ENCODE measurements at regions not wholly inside any gene's neighbourhood (a gene's known extent, or its start where the extent isn't known, plus 50 kb on each side); places are given as distances from the start of the nearest gene placed in this dataset.
"Not testable (repeated sequence)": the region's sequence is repeated elsewhere in the genome, so short reads cannot be mapped to it uniquely, and the experiment has no call there.

DNA sequence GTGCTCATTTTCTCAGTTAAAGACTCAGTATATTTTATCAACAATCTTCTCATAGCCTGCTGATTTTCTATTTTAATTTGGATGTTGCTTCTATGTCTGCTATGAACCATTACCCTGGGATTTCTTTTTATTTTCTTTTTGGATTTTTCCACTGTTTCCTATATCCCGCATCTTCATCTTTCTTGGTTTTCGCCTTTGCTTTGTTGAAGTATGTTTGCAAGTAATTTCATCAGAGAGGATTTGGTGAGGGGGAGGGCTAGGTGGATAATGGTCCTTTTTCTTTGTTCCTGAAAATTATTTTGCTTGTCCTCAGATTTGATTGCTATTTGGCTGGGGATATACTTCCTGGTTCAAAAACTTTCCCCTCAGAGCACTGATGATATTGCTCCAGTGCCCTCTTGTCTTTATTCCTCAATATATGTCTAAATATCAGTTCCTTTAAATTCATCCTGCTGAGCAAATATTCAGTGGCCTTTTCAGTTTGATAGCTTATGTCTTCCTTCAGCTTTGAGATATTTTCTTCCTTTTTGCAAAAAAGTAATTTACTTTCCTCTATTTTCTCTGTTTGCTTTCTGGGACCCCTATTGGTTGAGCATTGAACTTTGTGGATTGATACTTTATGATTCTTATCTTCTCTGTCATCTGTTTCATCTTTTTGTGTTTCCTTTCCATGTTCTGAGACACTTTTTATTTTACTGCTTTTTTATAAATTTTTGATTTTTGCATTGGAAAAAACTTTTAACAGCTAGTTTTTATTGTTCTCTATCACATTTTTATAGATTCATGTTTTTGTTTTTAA is 227.6 kb upstream of the ELL2 start:
- no peak overlapping the region for H3K4me2 ChIP-seq
- H4K20me1 ChIP-seq, result no peaks in the 10 kb centered on the region
- no peak overlapping the region for H3K27ac ChIP-seq
- no peak overlapping the region for H3K4me3 ChIP-seq
- no peaks in the 10 kb centered on the region for H3K27me3 ChIP-seq
- no peaks in the 10 kb centered on the region for H3K4me1 ChIP-seq
- TF ChIP-seq Cebpa-rat (IDR thresholded peaks at IDR 0.05), result no peak
- peaks cover 0 to 16% (median 0%) of the 10 kb centered on the region in 11 experiments; a peak in 4 of 22 replicates for H3K9me3 ChIP-seq (replicated peaks in 1 of 11)
- H3K36me3 ChIP-seq, result no peaks in the 10 kb centered on the region
- no peak overlapping the region for H3K9ac ChIP-seq

GRCh38 chr5:96187309-96188027 is 225.8 kb upstream of the ELL2 start:
- Histone ChIP-seq H3K4me3 (no peak overlapping the region), H3K9me3 (replicated peaks in 1 of 11) (peaks cover 0 to 16% (median 0%) of the 10 kb centered on the region in 11 experiments; a peak in 4 of 22 replicates), H4K20me1 (no peaks in the 10 kb centered on the region), H3K27ac (no peak overlapping the region), H3K4me2 (no peak overlapping the region), H3K9ac (no peak overlapping the region), H3K27me3 (no peaks in the 10 kb centered on the region), H3K4me1 (no peaks in the 10 kb centered on the region), H3K36me3 (no peaks in the 10 kb centered on the region)
- no peak for TF ChIP-seq Cebpa-rat (IDR thresholded peaks at IDR 0.05)

DNA sequence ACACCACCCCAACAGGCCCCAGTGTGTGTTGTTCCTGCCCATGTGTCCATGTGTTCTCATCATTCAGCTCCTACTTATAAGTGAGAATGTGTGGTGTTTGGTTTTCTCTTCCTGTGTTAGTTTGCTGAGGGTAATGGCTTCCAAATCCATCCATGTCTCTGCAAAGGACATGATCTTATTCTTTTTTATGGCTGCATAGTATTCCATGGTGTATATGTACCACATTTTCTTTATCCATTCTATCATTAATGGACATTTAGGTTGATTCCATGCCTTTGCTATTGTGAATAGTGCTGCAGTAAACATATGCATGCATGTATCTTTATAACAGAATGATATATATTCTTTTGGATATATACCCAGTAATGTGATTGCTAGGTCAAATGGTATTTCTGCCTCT is 222.9 kb upstream of the ELL2 start:
- not testable (repeated sequence) for H3K27me3 ChIP-seq, H3K9ac ChIP-seq, H3K27ac ChIP-seq, H3K4me2 ChIP-seq, H3K4me3 ChIP-seq, H3K36me3 ChIP-seq, H4K20me1 ChIP-seq
- Histone ChIP-seq H3K9me3 (replicated peaks in 1 of 11) (peaks cover 0 to 16% (median 0%) of the 10 kb centered on the region in 11 experiments; a peak in 4 of 22 replicates), H3K4me1 (peaks cover 0 to 14% (median 0%) of the 10 kb centered on the region in 10 experiments; a peak in 4 of 20 replicates)

DNA sequence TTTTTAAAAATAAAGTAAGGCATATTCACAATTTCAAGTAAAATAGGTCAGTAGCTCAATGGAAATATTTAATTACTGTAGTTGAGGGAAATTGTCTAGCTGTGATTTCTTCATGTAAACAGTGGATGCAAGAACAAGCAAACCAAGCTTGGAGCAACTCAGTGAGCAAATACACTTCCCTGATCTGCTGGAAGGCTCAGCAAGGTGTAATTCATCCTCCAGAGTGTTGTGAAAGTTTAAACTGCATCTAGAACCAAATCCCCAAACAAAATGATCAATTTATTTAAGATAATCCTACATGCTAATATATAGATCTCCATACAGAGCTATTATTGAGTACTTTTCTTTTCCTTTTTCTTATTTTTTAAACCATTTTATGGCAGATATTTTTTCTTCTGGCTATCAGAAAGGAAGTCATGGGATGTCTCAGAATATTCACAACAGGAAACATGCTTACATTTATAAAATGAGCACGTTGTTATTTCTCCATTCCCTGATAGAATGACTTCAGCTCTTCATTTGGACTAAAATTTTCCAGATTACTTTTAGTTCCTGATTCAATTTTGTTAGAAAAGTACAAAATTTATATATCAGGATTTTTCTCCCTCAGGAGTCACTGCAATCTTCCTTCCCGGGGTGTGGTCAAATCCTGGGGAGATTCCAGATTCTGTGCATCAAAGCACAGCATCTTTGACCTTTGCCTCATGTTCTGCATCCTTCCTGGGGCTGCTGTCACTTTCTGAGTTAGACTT is 219.2 kb upstream of the ELL2 start:
- H3K4me1 ChIP-seq, result peaks cover 0 to 26% (median 0%) of the 10 kb centered on the region in 10 experiments; a peak in 4 of 20 replicates
- peaks cover 0 to 16% (median 0%) of the 10 kb centered on the region in 11 experiments; a peak in 4 of 22 replicates for H3K9me3 ChIP-seq (replicated peaks in 1 of 11)
- H3K27me3 ChIP-seq, result no peaks in the 10 kb centered on the region
- H3K4me3 ChIP-seq, result no peak overlapping the region
- no peaks in the 10 kb centered on the region for H4K20me1 ChIP-seq
- no peak overlapping the region for H3K27ac ChIP-seq
- no peak overlapping the region for H3K9ac ChIP-seq
- no peak for TF ChIP-seq Cebpa-rat (IDR thresholded peaks at IDR 0.05)
- H3K4me2 ChIP-seq, result peak overlapping the region in 2 of 11 experiments; percentile 34 to 51; a peak in 3 of 22 replicates
- no peaks in the 10 kb centered on the region for H3K36me3 ChIP-seq

GRCh38 chr5:96177303-96177869 is 215.7 kb upstream of the ELL2 start:
- Histone ChIP-seq H3K9me3 (replicated peaks in 1 of 11) (no peaks in the 10 kb centered on the region), H3K4me1 (peaks cover 0 to 26% (median 0%) of the 10 kb centered on the region in 10 experiments; a peak in 4 of 20 replicates), H3K36me3 (no peaks in the 10 kb centered on the region), H3K27me3 (no peaks in the 10 kb centered on the region), H3K4me2 (0 out of 22 replicates have a peak overlapping the region, but pooled peaks of 1 of the 11 experiments have one; percentile 6), H3K4me3 (no peak overlapping the region), H3K9ac (no peak overlapping the region), H3K27ac (no peak overlapping the region), H4K20me1 (no peaks in the 10 kb centered on the region)
- no peak for TF ChIP-seq Cebpa-rat (IDR thresholded peaks at IDR 0.05)

DNA sequence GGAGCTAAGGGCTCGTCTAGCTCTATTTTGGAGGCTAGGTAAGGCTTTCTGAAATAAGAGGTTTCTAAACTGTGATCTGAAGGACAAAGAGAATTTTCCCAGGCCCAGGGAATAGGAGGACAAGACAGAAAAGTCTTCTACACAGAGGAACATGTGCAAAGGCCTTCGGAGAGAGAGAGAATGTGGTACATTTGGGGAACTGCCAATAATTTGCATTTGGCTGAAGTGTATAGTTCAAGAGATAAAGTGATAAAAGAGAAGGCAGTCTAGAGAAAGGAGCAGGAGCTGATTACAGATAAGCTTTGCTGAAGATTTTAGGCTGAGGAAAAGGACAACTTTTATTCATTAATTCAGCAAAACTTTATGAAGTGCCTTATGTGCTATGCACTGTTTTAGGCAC is 214.4 kb upstream of the ELL2 start:
- Histone ChIP-seq H3K27ac (no peak overlapping the region), H4K20me1 (no peaks in the 10 kb centered on the region), H3K9me3 (replicated peaks in 1 of 11) (no peaks in the 10 kb centered on the region), H3K9ac (no peak overlapping the region), H3K36me3 (no peaks in the 10 kb centered on the region), H3K4me2 (no peak overlapping the region), H3K4me1 (peaks cover 0 to 21% (median 0%) of the 10 kb centered on the region in 10 experiments; a peak in 4 of 20 replicates), H3K27me3 (no peaks in the 10 kb centered on the region), H3K4me3 (no peak overlapping the region)
- no peak for TF ChIP-seq Cebpa-rat (IDR thresholded peaks at IDR 0.05)

GRCh38 chr5:96175090-96175489 is 213.4 kb upstream of the ELL2 start:
- Histone ChIP-seq H3K9ac (no peak overlapping the region), H3K27me3 (no peaks in the 10 kb centered on the region), H3K36me3 (no peaks in the 10 kb centered on the region), H3K27ac (no peak overlapping the region), H4K20me1 (no peaks in the 10 kb centered on the region), H3K4me3 (no peak overlapping the region), H3K4me2 (no peak overlapping the region), H3K9me3 (replicated peaks in 1 of 11) (no peaks in the 10 kb centered on the region), H3K4me1 (peaks cover 0 to 12% (median 0%) of the 10 kb centered on the region in 10 experiments; a peak in 2 of 20 replicates)
- no peak for TF ChIP-seq Cebpa-rat (IDR thresholded peaks at IDR 0.05)

DNA sequence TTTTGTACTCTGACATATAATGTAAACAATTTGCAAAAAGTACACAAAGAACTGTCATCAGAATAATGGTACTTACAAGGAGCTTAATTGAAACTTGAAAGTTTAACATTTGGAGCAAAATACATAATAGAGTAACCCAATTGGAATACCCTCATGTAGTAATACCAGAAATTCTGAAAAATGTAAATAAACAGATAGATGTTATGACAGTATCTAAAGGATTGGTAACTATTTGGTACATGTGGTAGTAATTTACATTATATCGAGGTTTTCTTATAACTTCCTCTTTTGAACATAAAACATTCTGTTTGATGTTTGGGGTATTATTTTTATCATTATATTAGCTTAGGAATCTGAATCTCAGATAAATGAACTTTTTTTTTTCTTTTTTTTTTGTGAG is 211.7 kb upstream of the ELL2 start:
- Histone ChIP-seq H3K4me1 (peaks cover 0 to 12% (median 0%) of the 10 kb centered on the region in 10 experiments; a peak in 2 of 20 replicates), H3K36me3 (no peaks in the 10 kb centered on the region), H3K9ac (no peak overlapping the region), H3K9me3 (replicated peaks in 1 of 11) (no peaks in the 10 kb centered on the region), H3K4me3 (no peak overlapping the region), H3K4me2 (no peak overlapping the region), H3K27ac (no peak overlapping the region), H3K27me3 (no peaks in the 10 kb centered on the region), H4K20me1 (no peaks in the 10 kb centered on the region)
- TF ChIP-seq Cebpa-rat (IDR thresholded peaks at IDR 0.05), result no peak

- TF ChIP-seq Cebpa-rat (IDR thresholded peaks at IDR 0.05), result no peak
- no peak overlapping the region for H3K9ac ChIP-seq
- H3K27me3 ChIP-seq, result no peaks in the 10 kb centered on the region
- no peaks in the 10 kb centered on the region for H4K20me1 ChIP-seq
- no peaks in the 10 kb centered on the region for H3K9me3 ChIP-seq (replicated peaks in 1 of 11)
- no peak overlapping the region for H3K4me3 ChIP-seq
- H3K27ac ChIP-seq, result no peak overlapping the region
- H3K4me2 ChIP-seq, result no peak overlapping the region
- peaks cover 0 to 5% (median 0%) of the 10 kb centered on the region in 10 experiments; a peak in 2 of 20 replicates for H3K4me1 ChIP-seq
- no peaks in the 10 kb centered on the region for H3K36me3 ChIP-seq
These were observed 210.8 kb upstream of the ELL2 start for GRCh38 chr5:96172436-96172835.

- not testable (repeated sequence) for H3K27me3 ChIP-seq; H3K4me1 ChIP-seq; H3K4me3 ChIP-seq; H3K9me3 ChIP-seq (replicated peaks in 1 of 11); H3K4me2 ChIP-seq; H4K20me1 ChIP-seq; H3K36me3 ChIP-seq; H3K9ac ChIP-seq; H3K27ac ChIP-seq
These were observed 210.3 kb upstream of the ELL2 start for GRCh38 chr5:96171973-96172372.

DNA sequence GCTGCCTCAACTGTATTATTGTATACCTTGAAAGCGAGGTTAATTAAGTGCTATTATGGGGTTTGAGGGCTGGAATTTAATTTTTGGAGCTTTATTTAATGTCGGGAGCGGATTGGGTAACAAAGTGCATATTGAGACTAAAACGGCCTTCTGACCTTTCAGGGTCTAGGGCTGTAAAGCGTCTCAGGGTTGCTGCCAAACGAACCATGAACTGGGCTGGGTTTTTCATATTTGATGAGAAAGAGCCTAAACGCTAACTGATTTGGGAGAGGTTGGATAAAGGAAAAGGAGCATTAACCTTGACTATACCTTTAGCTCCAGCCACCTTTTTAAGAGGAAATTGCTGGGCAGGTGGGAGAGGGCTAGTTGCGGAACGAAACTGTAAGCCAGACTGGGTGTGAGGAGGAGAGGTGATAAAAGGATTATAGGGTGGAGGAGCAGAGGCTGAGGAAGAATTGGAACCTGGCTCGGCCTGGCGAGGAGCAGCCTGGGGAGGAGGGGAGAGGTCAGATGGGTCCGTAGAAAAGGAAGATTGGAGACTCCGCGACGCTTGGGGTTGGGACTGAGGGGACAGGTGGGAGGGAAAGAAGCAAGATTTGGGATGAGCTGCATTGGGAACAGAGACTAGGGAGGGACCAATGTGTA is 209.0 kb upstream of the ELL2 start:
- H3K4me1 ChIP-seq; H3K4me2 ChIP-seq; H3K27ac ChIP-seq; H3K4me3 ChIP-seq; H3K27me3 ChIP-seq; H3K9me3 ChIP-seq (replicated peaks in 1 of 11); H3K36me3 ChIP-seq; H3K9ac ChIP-seq; H4K20me1 ChIP-seq: not testable (repeated sequence)

GRCh38 chr5:96168833-96169232 is 207.2 kb upstream of the ELL2 start:
- not testable (repeated sequence) for H4K20me1 ChIP-seq; H3K4me1 ChIP-seq; H3K27me3 ChIP-seq; H3K4me3 ChIP-seq; H3K27ac ChIP-seq; H3K4me2 ChIP-seq; H3K9me3 ChIP-seq (replicated peaks in 1 of 11); H3K36me3 ChIP-seq; H3K9ac ChIP-seq
